ENCODE measurements at regions not wholly inside any gene's neighbourhood (a gene's known extent, or its start where the extent isn't known, plus 50 kb on each side); places are given as distances from the start of the nearest gene placed in this dataset.

DNA sequence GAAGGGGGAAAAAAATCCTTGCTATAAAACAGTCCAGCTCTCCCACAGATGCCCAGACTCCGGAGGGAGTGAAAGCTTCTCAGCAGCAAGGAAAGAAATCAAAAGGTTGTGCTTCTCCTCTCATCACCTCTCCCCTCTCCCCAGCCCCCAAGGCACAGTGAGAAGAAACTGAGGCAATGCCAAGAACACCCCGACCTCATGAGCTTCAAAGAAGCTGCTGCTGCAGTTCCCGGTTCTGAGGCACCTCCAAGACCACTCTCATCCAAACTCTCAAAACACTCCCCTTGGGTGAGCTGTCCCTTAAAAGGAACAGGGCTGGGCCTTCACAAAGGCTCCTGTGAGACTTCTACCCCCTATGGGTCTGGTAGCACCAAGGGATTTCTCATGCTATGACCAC is 62.0 kb upstream of the KLF7 start:
- H3K9ac ChIP-seq (ENCODE audit: control insufficient read depth, insufficient read depth, low read length) = no peak overlapping the region
- FAIRE-seq = no peak
- H3K36me3 ChIP-seq (ENCODE audit: control insufficient read depth in 2 of 2, insufficient read depth in 2 of 2, low read length in 1 of 2) = no peaks in the 10 kb centered on the region
- no peak overlapping the region for H2AFZ ChIP-seq (ENCODE audit: control insufficient read depth, low read depth, low read length)
- in situ Hi-C loops (cut with MboI) (no loop called here), intact Hi-C loops (cut with micrococcal nuclease; ENCODE audit: unreplicated experiment) (no loop called here)
- H3K79me2 ChIP-seq (ENCODE audit: control insufficient read depth, insufficient read depth, low read length) = no peaks in the 10 kb centered on the region
- WGBS (ENCODE audit: insufficient coverage, insufficient replicate concordance, low lambda C conversion rate, missing lambda C conversion rate) = 73% methylated on average over 3 of the region's 3 CpGs
- H3K27me3 ChIP-seq (replicated peaks in 1 of 2; ENCODE audit: control insufficient read depth in 2 of 2, insufficient read depth in 2 of 2, low read length in 1 of 2) = no peaks in the 10 kb centered on the region
- ChIA-PET RAD21 (ENCODE audit: unreplicated experiment) (no interaction called here), POLR2A (no interaction called here), SMC1A (ENCODE audit: uncharacterized antibody, unreplicated experiment) (interaction anchor here (1.6 kb wide), 1 partner anchor 60 kb away, joined by 3 read pairs; no protein-coding TSS in a partner anchor), CTCF (no interaction called here)
- no peak for ATAC-seq
- no peak overlapping the region for H3K4me2 ChIP-seq (ENCODE audit: control insufficient read depth, insufficient read depth)
- H3K27ac ChIP-seq (ENCODE audit: control insufficient read depth, insufficient read depth) = no peak overlapping the region
- DNase-seq (ENCODE audit: low read depth, low spot score) = no peak
- peaks cover 17% of the 10 kb centered on the region for H3K4me1 ChIP-seq (ENCODE audit: control insufficient read depth, insufficient read depth, low read length)
- H3K4me3 ChIP-seq = no peak overlapping the region
- no peaks in the 10 kb centered on the region for H3K9me3 ChIP-seq (replicated peaks; ENCODE audit: control insufficient read depth, insufficient read depth, low read length)
- no peaks in the 10 kb centered on the region for H4K20me1 ChIP-seq (ENCODE audit: control insufficient read depth, insufficient read depth)
- TF ChIP-seq STAT1 (conservative IDR thresholded peaks at IDR 0.05) (no peak), NFYB (IDR thresholded peaks at IDR 0.05; ENCODE audit: insufficient read depth, low read depth, low read length) (no peak), CHD4 (IDR thresholded peaks at IDR 0.05) (no peak), PML (IDR thresholded peaks at IDR 0.05; ENCODE audit: low read length) (no peak), BCL11A (IDR thresholded peaks at IDR 0.05; ENCODE audit: low read depth, low read length) (no peak), CREM (IDR thresholded peaks at IDR 0.05; ENCODE audit: low read depth) (no peak), STAT3 (IDR thresholded peaks at IDR 0.05; ENCODE audit: low read depth, low read length) (no peak), TCF12 (IDR thresholded peaks at IDR 0.05; ENCODE audit: low read depth, low read length) (no peak), NFXL1 (IDR thresholded peaks at IDR 0.05; ENCODE audit: borderline replicate concordance) (no peak), MTA2 (IDR thresholded peaks at IDR 0.05; ENCODE audit: low read depth) (no peak), HDAC6 (IDR thresholded peaks at IDR 0.05; ENCODE audit: unreplicated experiment) (no peak)
- TF ChIP-seq, protein P1, sequence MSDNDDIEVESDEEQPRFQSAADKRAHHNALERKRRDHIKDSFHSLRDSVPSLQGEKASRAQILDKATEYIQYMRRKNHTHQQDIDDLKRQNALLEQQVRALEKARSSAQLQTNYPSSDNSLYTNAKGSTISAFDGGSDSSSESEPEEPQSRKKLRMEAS (IDR thresholded peaks at IDR 0.05; ENCODE audit: low read depth, low read length) = no peak
- BruUV-seq (replicated peaks) = no TSS peak

Data from GM12878 (cell line).